PC-3 (cell line): ENCODE measurements at regions not wholly inside any gene's neighbourhood (a gene's known extent, or its start where the extent isn't known, plus 50 kb on each side); places are given as distances from the start of the nearest gene placed in this dataset.

Experiments
- CTCF ChIP-seq: fragments of 300-600 bp; sonication (generic); conservative IDR thresholded peaks from 2 replicates; pipeline ENCODE4 v1.5.1; 2017; ENCODE audit warnings: antibody characterized with exemption, low read depth, mild to moderate bottlenecking, low read length
- EZH2 ChIP-seq: fragments of 300-600 bp; sonication (generic); IDR thresholded peaks from one replicate; pipeline ENCODE4 v1.6.1; 2017; ENCODE audit warnings: antibody characterized with exemption, mild to moderate bottlenecking, low read length; ENCODE audit not compliant: unreplicated experiment

- no peak for TF ChIP-seq CTCF
- TF ChIP-seq EZH2, result no peak
Measured at GRCh38 chr2:211225784-211226183, 669.4 kb downstream of the CPS1 start.
